Hypothalamus (tissue), 51 donors: ENCODE measurements at regions not wholly inside any gene's neighbourhood (a gene's known extent, or its start where the extent isn't known, plus 50 kb on each side); places are given as distances from the start of the nearest gene placed in this dataset.

ENCODE experiments used
- DNase-seq, 51 donors: peaks; one replicate each; lab custom pipeline; 2025; lab: John Stamatoyannopoulos, UW

DNA sequence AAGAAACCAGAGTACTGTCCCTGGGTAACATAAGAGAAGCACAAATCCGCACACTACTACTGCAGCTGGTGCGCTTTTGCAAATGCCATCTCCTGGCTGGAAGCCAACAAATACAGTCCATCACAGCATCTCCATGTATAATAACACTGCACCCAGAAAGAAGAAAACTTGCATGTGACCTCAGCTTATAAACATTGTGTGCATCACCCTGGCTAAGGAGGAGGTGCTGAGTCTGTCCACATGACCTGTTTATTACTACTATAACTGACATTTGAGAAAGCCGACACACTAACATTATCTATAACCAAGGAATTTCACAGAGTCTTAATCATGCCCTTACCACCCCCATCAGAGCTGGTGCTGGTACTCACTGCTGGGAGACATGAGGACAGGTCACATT, 516.8 kb downstream of the CFAP47 start:
- DNase-seq = no peak

DNA sequence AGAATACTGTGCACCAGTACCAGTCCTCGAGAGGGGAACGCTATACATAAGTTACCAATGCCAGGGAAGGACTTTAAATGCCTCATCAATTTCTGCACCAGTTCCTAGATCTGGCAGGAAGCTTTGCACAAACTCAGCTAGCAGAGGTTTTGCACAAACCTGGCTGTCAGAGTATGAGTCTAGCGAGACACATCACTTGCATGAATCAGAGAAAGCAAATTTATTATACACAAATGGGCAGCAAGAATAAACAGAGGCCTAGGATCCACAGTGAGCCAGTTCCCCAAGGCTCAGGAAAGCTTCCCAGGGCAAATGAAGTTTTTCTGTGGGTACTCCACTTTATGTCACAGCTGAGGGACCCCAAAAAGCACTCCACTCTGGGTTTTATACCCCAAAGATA, 523.5 kb downstream of the CFAP47 start:
- DNase-seq = no peak

- peak in 3 of 51 donors; percentile 0 to 1 (median 0) for DNase-seq
These were observed 526.0 kb downstream of the CFAP47 start for GRCh38 chrX:36445566-36445965.

DNA sequence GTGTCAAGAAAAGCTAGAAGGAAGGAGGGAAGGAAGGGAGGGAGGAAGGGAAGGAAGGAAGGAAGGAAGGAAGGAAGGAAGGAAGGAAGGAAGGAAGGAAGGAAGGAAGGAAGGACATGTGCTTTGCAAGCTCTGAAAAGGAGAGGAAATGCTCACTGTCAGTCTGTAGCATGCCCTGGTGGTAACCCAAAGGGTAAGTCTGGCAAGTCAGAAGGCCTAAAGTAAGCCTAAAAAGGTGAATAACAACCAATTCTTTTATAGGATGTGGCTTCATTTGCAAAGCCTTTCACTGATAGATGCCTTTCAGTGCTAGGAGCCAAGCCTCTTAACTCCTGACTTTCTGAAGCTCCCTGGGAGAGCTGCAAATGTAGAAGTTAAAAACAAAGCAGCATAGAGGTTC, 542.6 kb downstream of the CFAP47 start:
- DNase-seq = no peak

DNA sequence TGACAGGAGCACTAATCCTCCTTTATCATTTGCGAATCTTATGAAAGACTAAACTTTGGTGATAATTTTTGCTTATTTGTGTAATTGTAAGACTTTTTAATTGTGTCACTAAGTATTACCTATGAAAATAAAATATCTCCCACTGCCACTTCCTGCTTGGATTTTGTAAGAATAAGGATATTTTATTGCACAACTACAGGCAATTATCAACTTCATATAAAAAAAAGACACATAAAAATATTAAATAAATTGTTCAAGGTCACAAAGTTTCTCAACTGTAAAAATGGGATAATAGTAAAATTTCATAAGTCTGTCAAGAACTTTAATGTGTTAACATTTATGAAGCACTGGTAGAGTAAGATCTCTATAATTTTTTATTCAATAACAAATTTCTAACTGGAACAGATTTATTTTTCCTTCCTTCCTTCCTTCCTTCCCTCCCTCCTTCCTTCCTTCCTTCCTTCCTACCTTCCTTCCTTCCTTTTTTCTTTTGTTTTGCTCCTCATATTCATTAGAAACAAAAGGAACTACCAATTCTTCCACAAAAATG, 527.6 kb upstream of the FAM47C start:
- no peak for DNase-seq

DNA sequence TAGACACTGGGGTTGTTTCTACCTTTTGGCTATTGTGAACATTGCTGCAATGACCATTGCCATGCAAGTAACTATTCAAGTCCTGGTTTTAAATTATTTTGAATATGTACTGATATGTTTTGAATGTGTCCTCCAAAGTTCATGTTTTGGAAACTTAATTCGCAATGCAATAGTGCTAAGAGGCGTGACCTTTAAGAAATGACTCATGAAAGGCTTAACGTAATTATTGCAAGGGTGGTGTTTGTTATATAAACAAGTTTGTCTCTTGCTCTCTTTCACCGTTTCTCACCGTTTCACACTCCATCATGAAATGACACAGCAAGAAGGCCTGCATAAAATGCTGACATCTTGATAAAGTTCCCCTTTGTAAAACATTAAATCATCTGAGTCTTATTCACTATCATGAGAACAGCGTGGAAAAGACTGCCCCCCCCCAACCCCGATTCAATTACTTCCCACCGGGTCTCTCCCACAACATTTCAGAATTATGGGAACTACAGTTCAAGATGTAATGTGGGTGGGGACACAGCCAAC, 506.9 kb upstream of the FAM47C start:
- no peak for DNase-seq

DNA sequence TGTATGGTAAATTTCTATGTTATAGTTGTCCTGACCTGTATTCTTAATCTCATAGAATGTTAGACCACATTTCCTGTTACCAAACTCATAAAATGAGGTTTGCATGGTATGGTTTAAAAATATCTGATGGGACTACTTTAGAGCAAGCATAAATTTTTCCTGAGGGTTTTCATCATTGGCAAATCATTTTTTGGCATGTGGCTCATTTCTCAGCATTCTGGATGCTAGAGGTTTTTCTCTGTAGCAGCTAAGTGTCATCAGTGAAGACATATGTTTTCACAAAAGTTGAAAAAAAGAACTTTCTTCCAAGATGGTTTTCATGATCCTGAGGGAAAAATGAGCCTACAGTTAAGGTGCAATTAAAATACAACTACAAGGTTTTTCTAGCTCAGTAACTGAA, 503.5 kb upstream of the FAM47C start:
- DNase-seq = no peak

GRCh38 chrX:36508042-36508441, 500.1 kb upstream of the FAM47C start:
- DNase-seq = no peak

- DNase-seq = no peak
These were observed 497.4 kb upstream of the FAM47C start for GRCh38 chrX:36510736-36511135.

GRCh38 chrX:36528661-36529060, 479.5 kb upstream of the FAM47C start:
- no peak for DNase-seq

DNA sequence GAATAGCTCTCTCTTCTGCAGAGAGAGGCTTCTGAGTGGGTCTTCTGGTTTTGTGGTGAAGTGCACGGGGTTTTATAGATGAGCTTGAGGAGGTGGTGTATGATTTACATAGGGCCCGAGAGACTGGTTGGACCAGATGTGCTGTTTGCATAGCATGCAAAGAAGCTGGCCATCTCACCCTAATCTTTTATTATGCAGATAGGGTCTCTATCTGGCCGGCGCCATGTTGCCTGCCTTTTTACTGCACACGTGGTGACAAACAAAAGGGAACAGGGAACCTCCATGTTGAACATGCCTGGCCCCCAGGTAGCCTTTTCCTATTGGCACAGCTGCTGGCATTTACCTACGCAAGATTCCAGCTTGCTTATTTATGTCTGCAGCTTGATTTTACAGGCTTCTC, 473.3 kb upstream of the FAM47C start:
- no peak for DNase-seq

DNA sequence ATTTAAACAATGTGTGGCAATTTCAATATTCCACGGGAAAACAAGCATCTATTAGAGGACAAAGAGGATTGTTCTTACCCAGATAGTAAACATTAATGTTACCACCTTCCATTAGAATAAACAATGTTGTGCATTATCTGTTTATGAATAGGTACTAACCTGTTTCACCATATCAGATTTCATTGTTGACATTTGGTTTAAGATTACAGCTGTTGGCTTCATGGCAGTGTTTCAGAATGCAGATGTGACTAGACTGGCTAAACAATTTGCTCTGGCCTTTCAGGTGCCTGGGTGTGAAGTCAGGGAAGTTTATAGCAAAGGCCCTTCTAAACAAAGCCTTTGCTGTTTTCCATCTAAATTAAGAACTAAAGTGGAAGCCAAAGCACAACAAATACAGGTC, 464.7 kb upstream of the FAM47C start:
- no peak for DNase-seq

DNA sequence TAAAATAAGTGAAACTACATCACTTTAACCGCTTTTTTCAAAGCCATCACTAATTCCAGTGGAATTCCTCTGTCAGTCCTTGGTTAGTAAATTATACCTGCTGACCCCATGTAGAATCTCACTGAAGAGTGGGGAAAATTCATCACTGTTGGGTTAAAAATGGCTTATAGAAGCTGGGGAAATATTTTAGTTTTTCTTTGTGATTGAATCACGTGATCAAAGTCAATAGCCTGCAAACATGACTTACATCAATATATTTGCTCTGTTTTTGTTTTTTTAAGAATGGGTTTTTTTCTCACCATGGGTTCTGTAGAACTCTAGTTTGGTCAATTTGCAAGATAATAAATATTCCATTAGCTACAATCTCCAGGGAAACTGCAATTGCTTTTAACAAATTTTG, 445.2 kb upstream of the FAM47C start:
- no peak for DNase-seq

GRCh38 chrX:36568946-36569345, 439.2 kb upstream of the FAM47C start:
- DNase-seq = no peak

DNA sequence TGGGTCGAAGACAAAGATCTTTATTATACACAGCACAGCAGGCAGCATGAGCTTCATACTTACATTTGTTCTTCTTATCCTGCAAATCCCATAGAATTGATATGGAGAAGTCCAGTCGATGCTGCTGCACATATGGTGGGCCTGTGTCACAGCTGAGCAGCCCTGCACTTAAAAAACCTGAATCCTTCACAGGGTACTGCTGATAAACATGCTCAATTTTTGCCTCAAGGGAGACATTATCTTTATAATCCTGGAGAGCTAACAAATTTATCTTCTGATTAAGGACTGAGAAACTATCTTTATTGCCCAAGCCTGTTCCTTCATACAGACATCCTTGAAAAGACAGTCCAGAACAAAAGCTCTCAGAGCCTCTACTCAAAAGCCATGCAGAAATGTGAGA, 434.4 kb upstream of the FAM47C start:
- DNase-seq = no peak

DNA sequence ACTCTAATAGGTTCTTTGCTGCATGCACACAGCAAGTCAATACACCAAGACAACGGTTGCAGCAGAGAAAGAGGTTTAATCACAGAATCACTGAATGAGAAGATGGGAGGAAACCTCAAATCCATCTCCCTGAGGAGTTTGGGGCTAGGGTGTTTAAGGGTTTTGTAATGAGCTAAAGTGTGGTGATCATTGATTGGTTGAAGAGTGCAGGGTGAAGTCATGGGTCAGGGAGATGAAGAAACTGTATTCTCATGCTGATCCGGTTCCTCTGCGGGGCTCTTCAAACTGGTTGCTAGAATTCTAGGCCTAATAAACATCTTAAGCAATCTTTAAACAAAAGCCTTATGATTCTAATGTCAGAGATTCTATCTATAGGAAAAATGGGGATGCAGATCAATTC, 432.5 kb upstream of the FAM47C start:
- DNase-seq = no peak

DNA sequence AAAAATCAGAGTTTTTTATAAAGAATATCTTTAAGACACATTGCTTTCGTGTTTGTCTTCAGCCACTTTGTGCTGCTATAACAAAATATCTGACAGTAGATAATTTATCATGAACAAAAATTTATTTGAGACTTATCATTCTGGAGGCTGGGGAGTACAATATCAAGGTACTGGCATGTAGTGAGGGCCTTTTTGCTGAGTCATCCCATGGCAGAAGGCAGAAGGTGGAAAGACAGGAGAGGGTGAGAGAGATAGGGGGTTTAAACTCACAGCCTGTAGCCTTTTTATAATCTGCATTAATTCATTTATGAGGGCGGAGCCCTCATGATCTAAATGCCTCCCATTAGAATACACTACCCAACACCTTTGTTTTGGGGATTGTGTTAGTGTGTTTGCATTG, 431.2 kb upstream of the FAM47C start:
- DNase-seq = no peak

GRCh38 chrX:36581030-36581429, 427.1 kb upstream of the FAM47C start:
- DNase-seq = no peak

DNA sequence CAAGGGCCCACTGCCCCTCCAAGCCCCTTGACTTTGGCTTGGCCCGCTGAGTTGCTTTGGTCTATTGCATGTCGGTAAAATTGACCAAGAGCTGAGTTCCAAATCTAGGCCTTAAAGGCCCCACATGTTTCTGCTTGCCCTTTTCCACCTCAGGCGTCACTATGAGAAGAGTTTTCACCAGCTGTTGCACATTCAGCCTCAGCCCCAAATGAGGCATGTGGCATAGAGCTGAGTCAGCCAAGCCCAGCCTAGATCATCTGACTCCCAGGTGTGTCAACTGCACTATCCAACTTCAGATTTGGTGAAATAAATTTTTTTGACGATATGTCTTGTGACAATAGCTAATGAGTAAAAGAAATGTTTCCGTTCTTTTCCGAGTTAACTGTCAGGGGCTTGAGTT, 424.5 kb upstream of the FAM47C start:
- no peak for DNase-seq

GRCh38 chrX:36609616-36610585, 398.3 kb upstream of the FAM47C start:
- no peak for DNase-seq

DNA sequence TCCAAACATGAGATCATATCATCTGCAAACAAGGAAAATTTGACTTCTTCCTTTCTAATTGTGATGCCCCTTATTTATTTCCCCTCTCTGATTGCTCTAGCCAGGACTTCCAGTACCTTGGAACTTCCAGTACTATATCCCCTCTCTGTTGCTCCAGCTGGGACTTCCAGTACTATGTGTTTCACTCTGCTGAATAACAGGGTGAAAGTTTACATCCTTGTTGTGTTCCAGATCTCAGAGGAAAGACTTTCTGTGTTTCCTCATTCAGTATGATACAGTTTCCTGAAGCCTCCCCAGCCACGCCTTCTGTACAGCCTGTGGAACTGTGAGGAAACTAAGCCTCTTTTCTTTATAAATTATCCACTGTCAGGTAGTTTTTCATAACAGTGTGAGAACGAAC, 381.3 kb upstream of the FAM47C start:
- DNase-seq = no peak

GRCh38 chrX:36640232-36640631, 367.9 kb upstream of the FAM47C start:
- DNase-seq = no peak
